ENCODE measurements at regions not wholly inside any gene's neighbourhood (a gene's known extent, or its start where the extent isn't known, plus 50 kb on each side); places are given as distances from the start of the nearest gene placed in this dataset.

DNA sequence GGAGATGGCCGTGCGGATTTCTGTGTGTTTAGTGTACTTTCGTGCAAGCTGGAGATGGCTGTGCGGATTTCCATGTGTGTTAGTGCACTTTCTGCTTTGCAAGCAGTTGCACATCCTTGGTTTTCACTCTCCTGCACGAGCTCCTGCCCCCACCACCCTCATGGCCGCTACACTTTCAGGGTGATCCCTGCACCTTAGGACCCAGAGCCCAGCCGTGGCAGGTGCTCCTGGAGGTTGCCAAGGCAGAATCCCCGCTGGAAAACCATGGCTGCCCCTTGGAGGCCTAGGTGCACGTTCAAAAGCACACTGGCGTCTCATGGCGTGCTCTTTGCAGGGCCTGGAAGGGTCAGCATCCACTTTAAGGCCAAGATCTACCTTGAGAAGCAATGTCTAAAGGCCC, 311.0 kb upstream of the TNRC6C start:
- POLR2A ChIA-PET: no interaction called here
- in situ Hi-C loops (cut with HindIII; ENCODE audit: extremely low pct_ligation_motif_present, low pct_unique_long_range_greater_than_20kb): no loop called here
- Histone ChIP-seq H3K79me2 (ENCODE audit: insufficient read depth, low read length) (no peaks in the 10 kb centered on the region), H4K20me1 (ENCODE audit: insufficient read depth, low read length) (no peaks in the 10 kb centered on the region), H3K27me3 (ENCODE audit: control insufficient read depth in 1 of 2, insufficient read depth in 2 of 2, low read length in 2 of 2) (peaks cover 5 to 69% of the 10 kb centered on the region in 2 experiments; a peak in 4 of 5 replicates), H3K4me2 (ENCODE audit: low read depth, low read length) (no peak overlapping the region), H3K4me1 (ENCODE audit: insufficient read depth, low read length) (no peaks in the 10 kb centered on the region), H3K36me3 (replicated peaks in 1 of 2; ENCODE audit: control insufficient read depth in 1 of 2, insufficient read depth in 2 of 2, low read length in 2 of 2) (no peaks in the 10 kb centered on the region), H3K4me3 (replicated peaks in 1 of 3; ENCODE audit: insufficient read depth in 1 of 3, low read depth in 2 of 3, low read length in 3 of 3) (no peak overlapping the region), H3K9me3 (ENCODE audit: low read length) (peaks cover 7% of the 10 kb centered on the region; the same call in 1 of the 2 replicates), H2AFZ (ENCODE audit: low read length) (no peak overlapping the region), H3K27ac (ENCODE audit: extremely low read length, insufficient read depth, low read length) (no peak overlapping the region), H3K9ac (ENCODE audit: insufficient read depth, low read depth, low read length) (no peak overlapping the region)
- TF ChIP-seq, protein P1, sequence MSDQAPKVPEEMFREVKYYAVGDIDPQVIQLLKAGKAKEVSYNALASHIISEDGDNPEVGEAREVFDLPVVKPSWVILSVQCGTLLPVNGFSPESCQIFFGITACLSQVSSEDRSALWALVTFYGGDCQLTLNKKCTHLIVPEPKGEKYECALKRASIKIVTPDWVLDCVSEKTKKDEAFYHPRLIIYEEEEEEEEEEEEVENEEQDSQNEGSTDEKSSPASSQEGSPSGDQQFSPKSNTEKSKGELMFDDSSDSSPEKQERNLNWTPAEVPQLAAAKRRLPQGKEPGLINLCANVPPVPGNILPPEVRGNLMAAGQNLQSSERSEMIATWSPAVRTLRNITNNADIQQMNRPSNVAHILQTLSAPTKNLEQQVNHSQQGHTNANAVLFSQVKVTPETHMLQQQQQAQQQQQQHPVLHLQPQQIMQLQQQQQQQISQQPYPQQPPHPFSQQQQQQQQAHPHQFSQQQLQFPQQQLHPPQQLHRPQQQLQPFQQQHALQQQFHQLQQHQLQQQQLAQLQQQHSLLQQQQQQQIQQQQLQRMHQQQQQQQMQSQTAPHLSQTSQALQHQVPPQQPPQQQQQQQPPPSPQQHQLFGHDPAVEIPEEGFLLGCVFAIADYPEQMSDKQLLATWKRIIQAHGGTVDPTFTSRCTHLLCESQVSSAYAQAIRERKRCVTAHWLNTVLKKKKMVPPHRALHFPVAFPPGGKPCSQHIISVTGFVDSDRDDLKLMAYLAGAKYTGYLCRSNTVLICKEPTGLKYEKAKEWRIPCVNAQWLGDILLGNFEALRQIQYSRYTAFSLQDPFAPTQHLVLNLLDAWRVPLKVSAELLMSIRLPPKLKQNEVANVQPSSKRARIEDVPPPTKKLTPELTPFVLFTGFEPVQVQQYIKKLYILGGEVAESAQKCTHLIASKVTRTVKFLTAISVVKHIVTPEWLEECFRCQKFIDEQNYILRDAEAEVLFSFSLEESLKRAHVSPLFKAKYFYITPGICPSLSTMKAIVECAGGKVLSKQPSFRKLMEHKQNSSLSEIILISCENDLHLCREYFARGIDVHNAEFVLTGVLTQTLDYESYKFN (CRISPR knock-in tag; conservative IDR thresholded peaks at IDR 0.05): no peak
- TF ChIP-seq ZNF264 (CRISPR knock-in tag; IDR thresholded peaks at IDR 0.05): 0 out of 2 replicates have a peak, but pooled peaks have one; percentile 22
- TF ChIP-seq, protein P2, sequence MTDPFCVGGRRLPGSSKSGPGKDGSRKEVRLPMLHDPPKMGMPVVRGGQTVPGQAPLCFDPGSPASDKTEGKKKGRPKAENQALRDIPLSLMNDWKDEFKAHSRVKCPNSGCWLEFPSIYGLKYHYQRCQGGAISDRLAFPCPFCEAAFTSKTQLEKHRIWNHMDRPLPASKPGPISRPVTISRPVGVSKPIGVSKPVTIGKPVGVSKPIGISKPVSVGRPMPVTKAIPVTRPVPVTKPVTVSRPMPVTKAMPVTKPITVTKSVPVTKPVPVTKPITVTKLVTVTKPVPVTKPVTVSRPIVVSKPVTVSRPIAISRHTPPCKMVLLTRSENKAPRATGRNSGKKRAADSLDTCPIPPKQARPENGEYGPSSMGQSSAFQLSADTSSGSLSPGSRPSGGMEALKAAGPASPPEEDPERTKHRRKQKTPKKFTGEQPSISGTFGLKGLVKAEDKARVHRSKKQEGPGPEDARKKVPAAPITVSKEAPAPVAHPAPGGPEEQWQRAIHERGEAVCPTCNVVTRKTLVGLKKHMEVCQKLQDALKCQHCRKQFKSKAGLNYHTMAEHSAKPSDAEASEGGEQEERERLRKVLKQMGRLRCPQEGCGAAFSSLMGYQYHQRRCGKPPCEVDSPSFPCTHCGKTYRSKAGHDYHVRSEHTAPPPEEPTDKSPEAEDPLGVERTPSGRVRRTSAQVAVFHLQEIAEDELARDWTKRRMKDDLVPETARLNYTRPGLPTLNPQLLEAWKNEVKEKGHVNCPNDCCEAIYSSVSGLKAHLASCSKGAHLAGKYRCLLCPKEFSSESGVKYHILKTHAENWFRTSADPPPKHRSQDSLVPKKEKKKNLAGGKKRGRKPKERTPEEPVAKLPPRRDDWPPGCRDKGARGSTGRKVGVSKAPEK (CRISPR knock-in tag; IDR thresholded peaks at IDR 0.05; ENCODE audit: borderline replicate concordance): no peak
- TF ChIP-seq, protein P3, sequence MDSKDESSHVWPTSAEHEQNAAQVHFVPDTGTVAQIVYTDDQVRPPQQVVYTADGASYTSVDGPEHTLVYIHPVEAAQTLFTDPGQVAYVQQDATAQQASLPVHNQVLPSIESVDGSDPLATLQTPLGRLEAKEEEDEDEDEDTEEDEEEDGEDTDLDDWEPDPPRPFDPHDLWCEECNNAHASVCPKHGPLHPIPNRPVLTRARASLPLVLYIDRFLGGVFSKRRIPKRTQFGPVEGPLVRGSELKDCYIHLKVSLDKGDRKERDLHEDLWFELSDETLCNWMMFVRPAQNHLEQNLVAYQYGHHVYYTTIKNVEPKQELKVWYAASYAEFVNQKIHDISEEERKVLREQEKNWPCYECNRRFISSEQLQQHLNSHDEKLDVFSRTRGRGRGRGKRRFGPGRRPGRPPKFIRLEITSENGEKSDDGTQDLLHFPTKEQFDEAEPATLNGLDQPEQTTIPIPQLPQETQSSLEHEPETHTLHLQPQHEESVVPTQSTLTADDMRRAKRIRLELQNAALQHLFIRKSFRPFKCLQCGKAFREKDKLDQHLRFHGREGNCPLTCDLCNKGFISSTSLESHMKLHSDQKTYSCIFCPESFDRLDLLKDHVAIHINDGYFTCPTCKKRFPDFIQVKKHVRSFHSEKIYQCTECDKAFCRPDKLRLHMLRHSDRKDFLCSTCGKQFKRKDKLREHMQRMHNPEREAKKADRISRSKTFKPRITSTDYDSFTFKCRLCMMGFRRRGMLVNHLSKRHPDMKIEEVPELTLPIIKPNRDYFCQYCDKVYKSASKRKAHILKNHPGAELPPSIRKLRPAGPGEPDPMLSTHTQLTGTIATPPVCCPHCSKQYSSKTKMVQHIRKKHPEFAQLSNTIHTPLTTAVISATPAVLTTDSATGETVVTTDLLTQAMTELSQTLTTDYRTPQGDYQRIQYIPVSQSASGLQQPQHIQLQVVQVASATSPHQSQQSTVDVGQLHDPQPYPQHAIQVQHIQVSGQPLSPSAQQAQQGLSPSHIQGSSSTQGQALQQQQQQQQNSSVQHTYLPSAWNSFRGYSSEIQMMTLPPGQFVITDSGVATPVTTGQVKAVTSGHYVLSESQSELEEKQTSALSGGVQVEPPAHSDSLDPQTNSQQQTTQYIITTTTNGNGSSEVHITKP (CRISPR knock-in tag; IDR thresholded peaks at IDR 0.05; ENCODE audit: low read depth): no peak
- TF ChIP-seq, protein P4, sequence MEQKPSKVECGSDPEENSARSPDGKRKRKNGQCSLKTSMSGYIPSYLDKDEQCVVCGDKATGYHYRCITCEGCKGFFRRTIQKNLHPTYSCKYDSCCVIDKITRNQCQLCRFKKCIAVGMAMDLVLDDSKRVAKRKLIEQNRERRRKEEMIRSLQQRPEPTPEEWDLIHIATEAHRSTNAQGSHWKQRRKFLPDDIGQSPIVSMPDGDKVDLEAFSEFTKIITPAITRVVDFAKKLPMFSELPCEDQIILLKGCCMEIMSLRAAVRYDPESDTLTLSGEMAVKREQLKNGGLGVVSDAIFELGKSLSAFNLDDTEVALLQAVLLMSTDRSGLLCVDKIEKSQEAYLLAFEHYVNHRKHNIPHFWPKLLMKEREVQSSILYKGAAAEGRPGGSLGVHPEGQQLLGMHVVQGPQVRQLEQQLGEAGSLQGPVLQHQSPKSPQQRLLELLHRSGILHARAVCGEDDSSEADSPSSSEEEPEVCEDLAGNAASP (CRISPR knock-in tag; IDR thresholded peaks at IDR 0.05; ENCODE audit: borderline replicate concordance): no peak
- WGBS (ENCODE audit: low lambda C conversion rate): 37% methylated on average over 7 of the region's 11 CpGs
- BruUV-seq (replicated peaks): no TSS peak
- FAIRE-seq: no peak
- ATAC-seq: no peak
- CTCF ChIA-PET (ENCODE audit: low intra/inter-chr PET ratio, low total read pairs): no interaction called here
- intact Hi-C loops (cut with micrococcal nuclease; ENCODE audit: unreplicated experiment): no loop called here
- DNase-seq (ENCODE audit: low spot score): no peak

Data from HepG2 (cell line).